ENCODE measurements at regions not wholly inside any gene's neighbourhood (a gene's known extent, or its start where the extent isn't known, plus 50 kb on each side); places are given as distances from the start of the nearest gene placed in this dataset.

DNA sequence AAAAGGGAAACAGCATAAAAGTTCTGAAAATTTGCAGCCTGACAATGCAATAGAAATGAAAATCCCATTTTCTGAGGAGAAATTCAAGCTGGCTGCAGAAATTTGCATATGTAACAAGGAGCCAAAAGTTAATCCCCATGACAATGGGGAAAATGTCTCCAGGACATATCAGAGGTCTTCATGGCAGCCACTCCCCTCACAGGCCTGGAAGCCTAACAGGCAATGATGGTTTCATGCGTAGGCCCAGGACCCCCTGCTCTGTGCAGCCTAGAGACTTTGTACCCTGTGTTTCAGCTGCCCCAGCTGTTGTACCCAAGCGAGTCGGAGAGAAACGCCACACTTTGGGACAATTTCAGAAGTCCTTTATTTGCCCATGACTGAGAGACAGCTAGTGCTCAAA lies 701.3 kb upstream of the KLHL1 start:
- Histone ChIP-seq H3K4me2 (ENCODE audit: low read length) (no peak overlapping the region), H3K4me1 (no peaks in the 10 kb centered on the region), H3K4me3 (ENCODE audit: low read depth, low read length) (no peak overlapping the region), H3K27ac (no peak overlapping the region), H2AFZ (no peak overlapping the region), H3K79me2 (no peaks in the 10 kb centered on the region), H3K36me3 (ENCODE audit: control insufficient read depth, insufficient read depth, low read length) (no peaks in the 10 kb centered on the region), H3K27me3 (ENCODE audit: control insufficient read depth, insufficient read depth, low read length) (no peaks in the 10 kb centered on the region), H3K9me3 (ENCODE audit: control insufficient read depth, low read length) (no peaks in the 10 kb centered on the region), H3K9ac (no peak overlapping the region)
- TF ChIP-seq, protein P1, sequence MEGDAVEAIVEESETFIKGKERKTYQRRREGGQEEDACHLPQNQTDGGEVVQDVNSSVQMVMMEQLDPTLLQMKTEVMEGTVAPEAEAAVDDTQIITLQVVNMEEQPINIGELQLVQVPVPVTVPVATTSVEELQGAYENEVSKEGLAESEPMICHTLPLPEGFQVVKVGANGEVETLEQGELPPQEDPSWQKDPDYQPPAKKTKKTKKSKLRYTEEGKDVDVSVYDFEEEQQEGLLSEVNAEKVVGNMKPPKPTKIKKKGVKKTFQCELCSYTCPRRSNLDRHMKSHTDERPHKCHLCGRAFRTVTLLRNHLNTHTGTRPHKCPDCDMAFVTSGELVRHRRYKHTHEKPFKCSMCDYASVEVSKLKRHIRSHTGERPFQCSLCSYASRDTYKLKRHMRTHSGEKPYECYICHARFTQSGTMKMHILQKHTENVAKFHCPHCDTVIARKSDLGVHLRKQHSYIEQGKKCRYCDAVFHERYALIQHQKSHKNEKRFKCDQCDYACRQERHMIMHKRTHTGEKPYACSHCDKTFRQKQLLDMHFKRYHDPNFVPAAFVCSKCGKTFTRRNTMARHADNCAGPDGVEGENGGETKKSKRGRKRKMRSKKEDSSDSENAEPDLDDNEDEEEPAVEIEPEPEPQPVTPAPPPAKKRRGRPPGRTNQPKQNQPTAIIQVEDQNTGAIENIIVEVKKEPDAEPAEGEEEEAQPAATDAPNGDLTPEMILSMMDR (IDR thresholded peaks at IDR 0.05) = no peak

DNA sequence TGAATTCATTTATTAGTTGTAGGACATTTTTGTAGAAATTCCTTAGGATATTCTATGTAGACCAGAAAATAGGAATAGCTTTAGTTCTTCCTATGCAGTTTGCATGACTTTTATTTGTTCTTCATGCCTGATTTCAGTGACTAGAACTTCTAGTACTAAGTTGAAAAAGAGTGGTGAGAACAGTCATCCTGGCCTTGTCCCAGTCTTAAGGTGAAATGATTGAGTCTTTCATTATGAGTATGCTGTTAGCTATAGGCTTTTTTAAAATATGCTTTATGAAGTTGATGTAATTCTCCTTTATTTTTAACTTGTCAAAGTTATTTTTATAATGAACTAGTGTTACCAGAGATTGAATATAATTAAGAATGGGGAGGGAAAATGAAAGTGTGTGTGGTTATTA lies 690.1 kb upstream of the KLHL1 start:
- H3K4me2 ChIP-seq (ENCODE audit: low read length) = no peak overlapping the region
- no peaks in the 10 kb centered on the region for H3K9me3 ChIP-seq (ENCODE audit: control insufficient read depth, low read length)
- no peak overlapping the region for H3K4me3 ChIP-seq (ENCODE audit: low read depth, low read length)
- no peaks in the 10 kb centered on the region for H3K79me2 ChIP-seq
- H3K27me3 ChIP-seq (ENCODE audit: control insufficient read depth, insufficient read depth, low read length) = no peaks in the 10 kb centered on the region
- TF ChIP-seq, protein P1 (IDR thresholded peaks at IDR 0.05) = no peak
- H3K4me1 ChIP-seq = no peaks in the 10 kb centered on the region
- no peak overlapping the region for H2AFZ ChIP-seq
- H3K9ac ChIP-seq = no peak overlapping the region
- no peaks in the 10 kb centered on the region for H3K36me3 ChIP-seq (ENCODE audit: control insufficient read depth, insufficient read depth, low read length)
- no peak overlapping the region for H3K27ac ChIP-seq

DNA sequence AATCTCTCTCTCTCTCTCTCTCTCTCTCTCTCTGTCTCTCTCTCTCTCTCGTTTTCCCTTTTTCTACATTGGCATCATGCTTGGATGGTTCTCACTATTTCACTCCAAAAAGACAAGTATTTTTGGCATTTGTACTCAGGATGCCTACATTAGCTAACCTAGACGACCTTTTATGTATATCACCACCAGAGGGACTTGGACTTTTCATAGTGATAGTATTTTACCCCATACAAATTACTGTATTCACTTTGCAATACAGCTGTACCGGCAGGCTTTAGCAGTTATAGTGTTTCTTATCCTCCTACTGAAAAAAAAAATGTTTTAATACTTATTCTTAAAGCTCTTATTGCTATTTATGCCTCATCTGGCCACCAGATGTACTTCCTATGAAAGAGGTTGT lies 687.2 kb upstream of the KLHL1 start:
- no peaks in the 10 kb centered on the region for H3K79me2 ChIP-seq
- H2AFZ ChIP-seq = no peak overlapping the region
- TF ChIP-seq, protein P1 (IDR thresholded peaks at IDR 0.05) = no peak
- no peaks in the 10 kb centered on the region for H3K27me3 ChIP-seq (ENCODE audit: control insufficient read depth, insufficient read depth, low read length)
- H3K4me2 ChIP-seq (ENCODE audit: low read length) = no peak overlapping the region
- H3K27ac ChIP-seq = no peak overlapping the region
- H3K9me3 ChIP-seq (ENCODE audit: control insufficient read depth, low read length) = no peaks in the 10 kb centered on the region
- H3K4me1 ChIP-seq = no peaks in the 10 kb centered on the region
- no peaks in the 10 kb centered on the region for H3K36me3 ChIP-seq (ENCODE audit: control insufficient read depth, insufficient read depth, low read length)
- H3K4me3 ChIP-seq (ENCODE audit: low read depth, low read length) = no peak overlapping the region
- H3K9ac ChIP-seq = no peak overlapping the region

DNA sequence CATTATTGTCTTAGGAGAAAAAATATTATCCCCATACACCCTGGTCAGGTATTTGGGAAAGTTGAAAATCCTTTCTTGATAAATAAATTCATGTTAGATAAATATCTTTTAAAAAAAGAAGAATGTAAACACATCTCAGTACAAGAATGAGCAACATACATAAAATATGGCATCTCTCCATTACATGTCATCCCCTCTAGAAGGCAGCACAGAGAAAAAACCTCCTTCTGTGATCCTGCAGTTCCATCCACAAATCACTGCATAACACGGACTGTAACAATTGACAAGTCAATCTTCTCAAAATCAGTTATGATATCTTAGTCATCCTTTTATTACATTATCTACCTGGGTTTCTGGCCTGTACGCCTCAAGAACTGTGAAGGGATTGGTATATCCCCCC lies 683.9 kb upstream of the KLHL1 start:
- H3K4me1 ChIP-seq = no peaks in the 10 kb centered on the region
- no peak overlapping the region for H3K4me3 ChIP-seq (ENCODE audit: low read depth, low read length)
- no peak overlapping the region for H3K27ac ChIP-seq
- no peaks in the 10 kb centered on the region for H3K9me3 ChIP-seq (ENCODE audit: control insufficient read depth, low read length)
- H3K4me2 ChIP-seq (ENCODE audit: low read length) = no peak overlapping the region
- no peaks in the 10 kb centered on the region for H3K79me2 ChIP-seq
- no peak overlapping the region for H2AFZ ChIP-seq
- H3K9ac ChIP-seq = no peak overlapping the region
- TF ChIP-seq, protein P1 (IDR thresholded peaks at IDR 0.05) = no peak
- no peaks in the 10 kb centered on the region for H3K27me3 ChIP-seq (ENCODE audit: control insufficient read depth, insufficient read depth, low read length)
- H3K36me3 ChIP-seq (ENCODE audit: control insufficient read depth, insufficient read depth, low read length) = no peaks in the 10 kb centered on the region

DNA sequence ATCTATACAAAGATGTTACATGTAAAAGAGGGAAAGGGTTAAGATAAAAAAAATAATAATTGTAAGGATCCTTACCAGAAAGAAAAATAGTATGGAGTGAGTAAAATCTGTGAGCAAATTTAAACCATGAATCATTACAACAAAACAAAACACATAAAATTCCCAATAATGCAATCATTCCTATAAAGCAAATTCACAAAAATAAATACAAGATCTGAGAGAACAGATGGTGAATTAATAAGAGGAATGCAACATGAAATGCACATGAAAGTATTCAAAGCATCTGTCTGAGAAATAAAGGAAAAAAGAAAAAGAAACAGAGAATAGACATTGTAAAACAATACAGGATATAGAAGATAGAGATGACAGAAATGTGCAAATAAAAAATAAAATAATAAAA lies 681.5 kb upstream of the KLHL1 start:
- Histone ChIP-seq H3K9me3 (ENCODE audit: control insufficient read depth, low read length) (no peaks in the 10 kb centered on the region), H3K4me2 (ENCODE audit: low read length) (no peak overlapping the region), H3K4me1 (no peaks in the 10 kb centered on the region), H3K36me3 (ENCODE audit: control insufficient read depth, insufficient read depth, low read length) (no peaks in the 10 kb centered on the region), H3K79me2 (no peaks in the 10 kb centered on the region), H3K4me3 (ENCODE audit: low read depth, low read length) (no peak overlapping the region), H2AFZ (no peak overlapping the region), H3K27ac (no peak overlapping the region), H3K27me3 (ENCODE audit: control insufficient read depth, insufficient read depth, low read length) (no peaks in the 10 kb centered on the region), H3K9ac (no peak overlapping the region)
- TF ChIP-seq, protein P1 (IDR thresholded peaks at IDR 0.05) = no peak

Measured in parathyroid adenoma (tissue), 2 donors.